A673 (cell line): ENCODE measurements at regions not wholly inside any gene's neighbourhood (a gene's known extent, or its start where the extent isn't known, plus 50 kb on each side); places are given as distances from the start of the nearest gene placed in this dataset.

ENCODE experiments used
- BruUV-seq: library from RNA; stranded (reverse); fragments of 400-500 nt; replicated peaks from 2 replicates; lab custom pipeline; 2021; lab: Mats Ljungman, UMichigan
- CTCF ChIA-PET: fragments of 300-600 bp; sonication (Branson Sonifier 250); formaldehyde crosslinking; loops from one replicate; lab custom pipeline; 2022; ENCODE audit warnings: antibody characterized with exemption; lab: Charles Lee
- POLR2A ChIA-PET: fragments of 300-600 bp; sonication (Branson Sonifier 250); formaldehyde crosslinking; loops from one replicate; lab custom pipeline; 2022; ENCODE audit warnings: antibody characterized with exemption; ENCODE audit not compliant: low non-redundant PET; lab: Charles Lee
- DNase-seq: peaks from one replicate; pipeline ENCODE4 v3.0.0-alpha.2; 2015; ENCODE audit warnings: low spot score
- H3K27ac ChIP-seq: fragments of 200-600 bp; sonication (generic); 2 replicates; pipeline ENCODE4 v1.5.1; 2016; ENCODE audit warnings: mixed run types, low read depth, mild to moderate bottlenecking, mixed read lengths, antibody characterized with exemption, low read length; ENCODE audit not compliant: poor library complexity, severe bottlenecking
- H3K27me3 ChIP-seq: fragments of 200-600 bp; sonication (generic); replicated peaks from 2 replicates; pipeline ENCODE4 v1.6.1; 2017; ENCODE audit warnings: mixed run types, low read depth, mild to moderate bottlenecking, mixed read lengths, antibody characterized with exemption, low read length; ENCODE audit not compliant: insufficient read depth, poor library complexity
- H3K36me3 ChIP-seq: fragments of 200-600 bp; sonication (generic); 2 replicates; pipeline ENCODE4 v1.6.1; 2016; ENCODE audit warnings: mixed run types, mild to moderate bottlenecking, mixed read lengths, antibody characterized with exemption, low read length; ENCODE audit not compliant: insufficient read depth, poor library complexity, severe bottlenecking
- H3K4me1 ChIP-seq: fragments of 200-600 bp; sonication (generic); 2 replicates; pipeline ENCODE4 v1.6.1; 2017; ENCODE audit warnings: mixed run types, mild to moderate bottlenecking, mixed read lengths, antibody characterized with exemption, low read length; ENCODE audit not compliant: insufficient read depth, poor library complexity, severe bottlenecking
- H3K4me3 ChIP-seq: fragments of 200-600 bp; sonication (generic); 2 replicates; pipeline ENCODE4 v1.5.1; 2016; ENCODE audit warnings: low read depth, mixed run types, mild to moderate bottlenecking, mixed read lengths, low read length; ENCODE audit not compliant: poor library complexity, severe bottlenecking
- H3K9me3 ChIP-seq: fragments of 200-600 bp; sonication (generic); 2 replicates; pipeline ENCODE4 v1.6.1; 2016; ENCODE audit warnings: mixed run types, low read depth, mild to moderate bottlenecking, mixed read lengths, antibody characterized with exemption, low read length; ENCODE audit not compliant: poor library complexity, severe bottlenecking
- EZH2 ChIP-seq: fragments of 200-600 bp; sonication (generic); IDR thresholded peaks from 2 replicates; pipeline ENCODE4 v1.6.1; 2017; ENCODE audit warnings: borderline replicate concordance, low read depth, mild to moderate bottlenecking, mixed read lengths, antibody characterized with exemption, low read length; ENCODE audit not compliant: poor library complexity, severe bottlenecking
- intact Hi-C: fragments of 100-400 bp; cut with micrococcal nuclease; formaldehyde crosslinking; loops from one replicate; pipeline ENCODE4 v1.10.0; 2022; ENCODE audit not compliant: unreplicated experiment
- TF ChIP-seq, protein P1 (sequence below): fragments of 300-800, 200-600 bp; sonication (generic); conservative IDR thresholded peaks from 2 replicates; pipeline ENCODE4 v1.5.1; 2017; ENCODE audit warnings: low read depth, mild to moderate bottlenecking, antibody characterized with exemption, low read length, moderate library complexity, mixed read lengths

DNA sequence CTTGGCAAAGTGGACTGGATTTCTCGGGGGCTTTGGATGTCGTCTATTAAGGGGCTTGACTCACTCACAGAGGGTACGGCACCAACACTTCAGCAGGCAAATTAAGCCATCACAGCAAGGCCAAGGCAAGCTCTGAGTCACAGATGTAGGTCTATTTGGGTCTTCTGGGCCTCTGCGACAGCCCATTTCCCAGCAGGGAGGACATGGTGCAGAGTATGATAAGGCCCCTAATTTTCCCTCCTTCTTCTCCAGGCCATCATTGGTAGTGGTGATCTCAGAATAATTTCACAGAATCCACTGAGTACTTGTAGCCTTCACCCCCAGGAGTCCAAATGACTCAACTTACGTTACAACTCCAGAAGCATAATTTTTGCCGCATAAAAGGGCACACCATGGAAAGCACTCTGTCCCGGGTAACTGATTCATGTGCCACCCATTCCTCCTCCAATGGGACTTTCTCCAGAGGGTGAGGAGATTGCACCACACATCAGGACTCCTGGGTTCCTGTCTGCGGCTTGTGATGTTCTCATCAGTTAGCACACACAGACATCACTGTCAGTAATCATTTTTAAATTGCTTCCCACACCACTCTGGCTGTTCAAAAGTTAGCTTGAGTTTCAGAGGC lies 164.9 kb downstream of the TXNL1 start:
- TF ChIP-seq, protein P1, sequence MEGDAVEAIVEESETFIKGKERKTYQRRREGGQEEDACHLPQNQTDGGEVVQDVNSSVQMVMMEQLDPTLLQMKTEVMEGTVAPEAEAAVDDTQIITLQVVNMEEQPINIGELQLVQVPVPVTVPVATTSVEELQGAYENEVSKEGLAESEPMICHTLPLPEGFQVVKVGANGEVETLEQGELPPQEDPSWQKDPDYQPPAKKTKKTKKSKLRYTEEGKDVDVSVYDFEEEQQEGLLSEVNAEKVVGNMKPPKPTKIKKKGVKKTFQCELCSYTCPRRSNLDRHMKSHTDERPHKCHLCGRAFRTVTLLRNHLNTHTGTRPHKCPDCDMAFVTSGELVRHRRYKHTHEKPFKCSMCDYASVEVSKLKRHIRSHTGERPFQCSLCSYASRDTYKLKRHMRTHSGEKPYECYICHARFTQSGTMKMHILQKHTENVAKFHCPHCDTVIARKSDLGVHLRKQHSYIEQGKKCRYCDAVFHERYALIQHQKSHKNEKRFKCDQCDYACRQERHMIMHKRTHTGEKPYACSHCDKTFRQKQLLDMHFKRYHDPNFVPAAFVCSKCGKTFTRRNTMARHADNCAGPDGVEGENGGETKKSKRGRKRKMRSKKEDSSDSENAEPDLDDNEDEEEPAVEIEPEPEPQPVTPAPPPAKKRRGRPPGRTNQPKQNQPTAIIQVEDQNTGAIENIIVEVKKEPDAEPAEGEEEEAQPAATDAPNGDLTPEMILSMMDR, result no peak
- TF ChIP-seq EZH2, result no peak
- Histone ChIP-seq H3K9me3 (no peaks in the 10 kb centered on the region), H3K4me1 (no peaks in the 10 kb centered on the region), H3K27ac (no peak overlapping the region), H3K36me3 (no peaks in the 10 kb centered on the region), H3K27me3 (no peaks in the 10 kb centered on the region), H3K4me3 (no peak overlapping the region)
- intact Hi-C loops, result no loop called here
- DNase-seq, result no peak
- ChIA-PET POLR2A (no interaction called here), CTCF (no interaction called here)
- BruUV-seq, result no TSS peak

DNA sequence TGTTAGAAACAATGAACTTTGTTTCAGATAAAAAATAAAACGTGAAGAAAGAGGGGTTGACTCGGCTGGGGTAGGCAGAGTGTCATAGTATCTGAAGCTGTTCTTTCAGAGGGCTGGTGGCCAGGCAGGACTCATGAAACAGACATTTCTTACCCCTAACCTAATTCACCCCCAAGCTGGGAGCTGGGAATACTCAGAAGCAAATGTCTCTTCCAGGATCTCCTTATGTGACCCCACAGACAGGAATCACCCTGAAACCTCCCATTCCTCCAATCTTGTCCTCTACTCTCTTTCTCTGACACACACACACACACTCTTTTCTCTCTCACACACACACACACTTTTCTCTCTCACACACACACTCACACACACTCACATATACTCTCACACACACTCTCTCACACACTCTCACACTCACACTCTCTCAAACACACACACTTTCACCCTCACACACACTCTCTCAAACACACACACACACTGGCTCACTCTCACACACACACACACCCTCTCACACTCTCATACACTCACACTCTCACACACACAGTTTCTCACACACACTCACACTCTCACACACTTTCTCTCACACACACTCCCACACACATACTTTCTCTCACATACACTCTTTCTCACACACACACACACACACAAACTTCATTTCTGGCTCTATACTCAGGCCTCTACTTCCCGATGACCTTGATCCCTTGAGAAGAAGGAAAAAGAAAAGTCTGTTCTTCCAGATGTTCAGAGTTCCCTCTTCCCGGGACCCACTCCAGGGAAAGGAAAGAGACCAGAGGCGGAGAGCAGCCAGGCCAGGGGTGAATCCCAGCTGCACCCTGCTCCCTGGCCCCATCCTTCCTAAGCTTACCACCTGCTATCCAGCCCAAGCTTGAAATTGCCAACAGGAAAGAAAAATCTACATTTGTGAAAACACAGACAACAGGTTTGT lies 167.7 kb downstream of the TXNL1 start:
- TF ChIP-seq, protein P1, result no peak
- no peak for TF ChIP-seq EZH2
- Histone ChIP-seq H3K4me1 (no peaks in the 10 kb centered on the region), H3K9me3 (no peaks in the 10 kb centered on the region), H3K27ac (no peak overlapping the region), H3K36me3 (no peaks in the 10 kb centered on the region), H3K27me3 (no peaks in the 10 kb centered on the region), H3K4me3 (no peak overlapping the region)
- intact Hi-C loops, result no loop called here
- ChIA-PET POLR2A (no interaction called here), CTCF (no interaction called here)
- no TSS peak for BruUV-seq
- DNase-seq, result no peak

DNA sequence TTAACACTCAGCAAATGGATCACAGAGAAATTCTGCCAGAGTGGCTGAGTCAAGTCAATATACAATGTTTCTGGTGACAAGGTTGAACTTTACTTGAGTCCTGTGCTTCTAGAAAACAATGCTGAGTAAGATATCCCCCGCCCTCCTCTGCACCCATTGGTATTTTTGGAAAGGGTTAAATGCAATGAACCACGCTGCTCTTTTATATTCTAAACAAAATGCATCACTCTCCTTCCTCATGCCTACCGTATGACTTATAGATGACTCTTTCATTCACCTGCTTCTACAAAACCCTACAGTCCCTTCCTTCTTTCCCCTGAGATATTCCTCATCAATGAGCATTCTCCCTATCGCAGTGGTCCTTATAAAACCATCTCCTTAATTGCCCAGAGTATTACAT lies 168.8 kb downstream of the TXNL1 start:
- H3K36me3 ChIP-seq, result no peaks in the 10 kb centered on the region
- intact Hi-C loops, result no loop called here
- no TSS peak for BruUV-seq
- no peak overlapping the region for H3K27ac ChIP-seq
- POLR2A ChIA-PET, result no interaction called here
- CTCF ChIA-PET, result no interaction called here
- H3K9me3 ChIP-seq, result peaks cover 7% of the 10 kb centered on the region
- no peak for DNase-seq
- H3K4me1 ChIP-seq, result no peaks in the 10 kb centered on the region
- TF ChIP-seq, protein P1, result no peak
- no peak for TF ChIP-seq EZH2
- no peaks in the 10 kb centered on the region for H3K27me3 ChIP-seq
- H3K4me3 ChIP-seq, result no peak overlapping the region
